Tibial nerve (tissue), 4 donors: ENCODE measurements at regions not wholly inside any gene's neighbourhood (a gene's known extent, or its start where the extent isn't known, plus 50 kb on each side); places are given as distances from the start of the nearest gene placed in this dataset.

Experiments
- EP300 ChIP-seq, 2 donors: sonication (generic); formaldehyde crosslinking; IDR thresholded peaks; one replicate each; pipeline ENCODE4 v1.6.1; 2017; ENCODE audit warnings: antibody characterized with exemption in 2 of 2, mild to moderate bottlenecking in 1 of 2
- POLR2A ChIP-seq, 2 donors: fragments of 450-650 bp; IDR thresholded peaks; one replicate each; pipeline ENCODE4 v1.6.1; 2017; ENCODE audit warnings: antibody characterized with exemption in 2 of 2, mild to moderate bottlenecking in 2 of 2, moderate library complexity in 2 of 2
- TF ChIP-seq, protein P1 (sequence below), 5 experiments: fragments of 200-600 bp in 3 of 5; fragments of 450-650 bp in 2 of 5; sonication (generic) in 3 of 5; IDR thresholded peaks; one replicate each; pipeline ENCODE4 v1.5.1; 2016 to 2019; ENCODE audit warnings: antibody characterized with exemption in 5 of 5, mild to moderate bottlenecking in 3 of 5, moderate library complexity in 2 of 5

DNA sequence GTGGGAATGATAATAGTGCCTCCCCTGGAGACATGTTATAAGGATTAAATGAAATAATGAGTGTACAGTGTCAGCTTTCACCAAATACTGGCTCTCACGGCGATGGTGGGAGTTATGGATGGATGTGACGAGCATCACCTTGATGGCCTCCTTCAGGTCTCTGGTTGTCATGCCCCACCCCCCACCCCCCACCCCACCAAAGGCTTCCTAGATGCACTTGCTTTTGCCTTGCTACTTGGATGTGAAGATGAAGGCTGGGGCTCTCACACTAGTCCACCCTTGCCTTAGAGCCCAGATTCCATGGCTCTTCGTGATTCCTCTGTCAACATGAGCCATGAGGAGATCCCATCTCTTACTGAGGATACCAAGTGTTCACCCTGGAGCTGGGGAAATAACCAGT is 412.3 kb downstream of the NPHP4 start:
- TF ChIP-seq POLR2A (IDR thresholded peaks at IDR 0.05) = no peak
- TF ChIP-seq, protein P1, sequence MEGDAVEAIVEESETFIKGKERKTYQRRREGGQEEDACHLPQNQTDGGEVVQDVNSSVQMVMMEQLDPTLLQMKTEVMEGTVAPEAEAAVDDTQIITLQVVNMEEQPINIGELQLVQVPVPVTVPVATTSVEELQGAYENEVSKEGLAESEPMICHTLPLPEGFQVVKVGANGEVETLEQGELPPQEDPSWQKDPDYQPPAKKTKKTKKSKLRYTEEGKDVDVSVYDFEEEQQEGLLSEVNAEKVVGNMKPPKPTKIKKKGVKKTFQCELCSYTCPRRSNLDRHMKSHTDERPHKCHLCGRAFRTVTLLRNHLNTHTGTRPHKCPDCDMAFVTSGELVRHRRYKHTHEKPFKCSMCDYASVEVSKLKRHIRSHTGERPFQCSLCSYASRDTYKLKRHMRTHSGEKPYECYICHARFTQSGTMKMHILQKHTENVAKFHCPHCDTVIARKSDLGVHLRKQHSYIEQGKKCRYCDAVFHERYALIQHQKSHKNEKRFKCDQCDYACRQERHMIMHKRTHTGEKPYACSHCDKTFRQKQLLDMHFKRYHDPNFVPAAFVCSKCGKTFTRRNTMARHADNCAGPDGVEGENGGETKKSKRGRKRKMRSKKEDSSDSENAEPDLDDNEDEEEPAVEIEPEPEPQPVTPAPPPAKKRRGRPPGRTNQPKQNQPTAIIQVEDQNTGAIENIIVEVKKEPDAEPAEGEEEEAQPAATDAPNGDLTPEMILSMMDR (IDR thresholded peaks at IDR 0.05) = no peak
- TF ChIP-seq EP300 (IDR thresholded peaks at IDR 0.05) = no peak
